Activated CD4-positive, alpha-beta T cell treated with anti-CD3 and anti-CD28 coated beads, Interleukin-2, amount 10 ng/mL, durations not matched to agents 24 days and 14 days (primary cell): ENCODE measurements at regions not wholly inside any gene's neighbourhood (a gene's known extent, or its start where the extent isn't known, plus 50 kb on each side); places are given as distances from the start of the nearest gene placed in this dataset.

ENCODE experiments used
- DNase-seq: peaks from one replicate; pipeline ENCODE4 v3.0.0; 2022
- H3K27ac Mint-ChIP-seq: one replicate; pipeline ENCODE4 v1.8.0; 2022; ENCODE audit warnings: mild to moderate bottlenecking, mixed read lengths
- H3K27me3 Mint-ChIP-seq: one replicate; pipeline ENCODE4 v1.8.0; 2022; ENCODE audit warnings: mixed read lengths
- H3K36me3 Mint-ChIP-seq: one replicate; pipeline ENCODE4 v1.8.0; 2022; ENCODE audit warnings: low read depth, mild to moderate bottlenecking, mixed read lengths
- H3K4me1 Mint-ChIP-seq: one replicate; pipeline ENCODE4 v1.8.0; 2021; ENCODE audit warnings: mixed read lengths
- H3K4me3 Mint-ChIP-seq: one replicate; pipeline ENCODE4 v1.8.0; 2022; ENCODE audit warnings: mild to moderate bottlenecking, moderate library complexity, mixed read lengths
- H3K9me3 Mint-ChIP-seq: one replicate; pipeline ENCODE4 v1.8.0; 2021; ENCODE audit warnings: mixed read lengths
- intact Hi-C: fragments of 100-400 bp; cut with micrococcal nuclease; formaldehyde crosslinking; loops from one replicate; pipeline ENCODE4 v1.15.1; 2023

GRCh38 chr15:39273717-39274411 is 307.0 kb upstream of the THBS1 start:
- intact Hi-C loops = no loop called here
- H3K27ac Mint-ChIP-seq = no peak overlapping the region
- H3K4me1 Mint-ChIP-seq = no peaks in the 10 kb centered on the region

DNA sequence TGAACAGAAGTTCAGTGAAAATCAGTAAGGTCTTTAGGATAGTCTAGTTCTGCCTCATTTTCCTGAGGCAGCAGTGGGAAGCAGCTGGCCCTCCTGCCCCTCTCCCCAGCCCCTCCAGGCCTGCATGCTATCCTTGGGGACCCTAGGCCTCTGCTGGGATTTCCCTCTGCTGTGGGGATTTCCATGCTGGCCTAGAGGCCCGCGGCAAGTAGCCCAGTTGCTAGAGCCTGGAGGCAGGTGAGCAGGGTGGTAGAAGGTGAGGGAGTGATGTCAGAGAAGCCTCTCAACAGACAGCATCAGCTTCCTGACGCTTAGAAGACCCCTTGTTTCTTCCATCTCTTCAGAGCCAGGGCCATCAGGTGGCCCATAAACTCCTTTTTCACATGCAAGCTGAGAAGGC is 305.8 kb upstream of the THBS1 start:
- intact Hi-C loops = no loop called here
- no peak for DNase-seq
- H3K4me3 Mint-ChIP-seq = no peak overlapping the region
- no peaks in the 10 kb centered on the region for H3K9me3 Mint-ChIP-seq
- no peaks in the 10 kb centered on the region for H3K36me3 Mint-ChIP-seq
- H3K4me1 Mint-ChIP-seq = no peaks in the 10 kb centered on the region
- no peak overlapping the region for H3K27ac Mint-ChIP-seq
- peaks cover under 1% of the 10 kb centered on the region for H3K27me3 Mint-ChIP-seq

More at GRCh38 chr15:39273717-39274411, 307.0 kb upstream of the THBS1 start:
- Mint-ChIP-seq H3K9me3 (no peaks in the 10 kb centered on the region), H3K27me3 (peaks cover 2% of the 10 kb centered on the region), H3K4me3 (no peak overlapping the region), H3K36me3 (no peaks in the 10 kb centered on the region)
- no peak for DNase-seq

DNA sequence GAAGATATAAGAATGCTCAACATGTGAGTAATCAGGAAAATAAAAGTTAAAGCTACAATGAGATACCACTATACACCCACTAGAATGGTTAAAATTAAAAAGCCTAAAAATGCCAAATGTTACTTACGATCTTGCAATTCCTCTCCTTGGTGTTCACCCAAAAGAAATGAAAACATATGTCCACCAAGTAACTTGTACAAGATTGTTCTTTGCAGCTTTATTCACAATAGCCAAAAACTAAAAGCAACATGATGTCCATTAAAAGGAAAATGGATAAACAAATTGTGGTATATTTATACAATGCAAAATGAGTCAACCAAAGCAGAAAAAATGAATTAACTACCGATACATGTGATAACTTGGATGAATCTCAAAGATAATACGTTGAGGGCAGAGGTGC is 301.6 kb upstream of the THBS1 start:
- H3K9me3 Mint-ChIP-seq = no peaks in the 10 kb centered on the region
- no peak overlapping the region for H3K27ac Mint-ChIP-seq
- H3K4me1 Mint-ChIP-seq = no peaks in the 10 kb centered on the region
- H3K27me3 Mint-ChIP-seq = peaks cover 6% of the 10 kb centered on the region
- no peaks in the 10 kb centered on the region for H3K36me3 Mint-ChIP-seq
- H3K4me3 Mint-ChIP-seq = no peak overlapping the region
- intact Hi-C loops = no loop called here
- no peak for DNase-seq

- Mint-ChIP-seq H3K9me3 (no peaks in the 10 kb centered on the region), H3K27me3 (peaks cover 15% of the 10 kb centered on the region), H3K27ac (no peak overlapping the region), H3K36me3 (no peaks in the 10 kb centered on the region), H3K4me3 (no peak overlapping the region), H3K4me1 (no peaks in the 10 kb centered on the region)
- intact Hi-C loops = no loop called here
- DNase-seq = no peak
Observed at GRCh38 chr15:39281094-39281493, 299.8 kb upstream of the THBS1 start.

DNA sequence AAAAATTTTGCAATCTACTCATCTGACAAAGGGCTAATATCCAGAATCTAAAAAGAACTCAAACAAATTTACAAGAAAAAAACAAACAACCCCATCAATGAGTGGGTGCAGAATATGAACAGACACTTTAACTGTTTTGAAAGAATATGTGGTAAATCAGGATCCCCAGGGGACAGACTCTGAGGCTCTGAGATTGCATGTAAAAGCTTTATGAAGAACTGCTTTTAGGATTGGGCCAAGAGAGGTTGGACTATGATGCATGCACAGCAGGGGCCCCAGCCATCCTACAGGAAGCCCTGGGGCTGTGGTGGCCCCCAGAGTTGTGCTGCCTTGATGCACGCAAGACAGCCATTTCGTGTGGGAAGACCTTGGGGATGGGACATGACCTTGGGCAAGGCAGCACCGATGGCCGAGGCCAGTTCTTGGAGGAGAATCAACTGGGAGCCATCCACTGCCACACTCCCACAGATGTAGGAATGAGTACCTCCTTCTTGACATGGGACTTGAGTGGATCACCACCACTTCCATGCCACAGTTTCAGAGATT is 298.1 kb upstream of the THBS1 start:
- H3K9me3 Mint-ChIP-seq = no peaks in the 10 kb centered on the region
- H3K36me3 Mint-ChIP-seq = no peaks in the 10 kb centered on the region
- no peak overlapping the region for H3K4me3 Mint-ChIP-seq
- H3K27me3 Mint-ChIP-seq = peaks cover 25% of the 10 kb centered on the region
- H3K4me1 Mint-ChIP-seq = no peaks in the 10 kb centered on the region
- H3K27ac Mint-ChIP-seq = no peak overlapping the region
- intact Hi-C loops = no loop called here
- no peak for DNase-seq

DNA sequence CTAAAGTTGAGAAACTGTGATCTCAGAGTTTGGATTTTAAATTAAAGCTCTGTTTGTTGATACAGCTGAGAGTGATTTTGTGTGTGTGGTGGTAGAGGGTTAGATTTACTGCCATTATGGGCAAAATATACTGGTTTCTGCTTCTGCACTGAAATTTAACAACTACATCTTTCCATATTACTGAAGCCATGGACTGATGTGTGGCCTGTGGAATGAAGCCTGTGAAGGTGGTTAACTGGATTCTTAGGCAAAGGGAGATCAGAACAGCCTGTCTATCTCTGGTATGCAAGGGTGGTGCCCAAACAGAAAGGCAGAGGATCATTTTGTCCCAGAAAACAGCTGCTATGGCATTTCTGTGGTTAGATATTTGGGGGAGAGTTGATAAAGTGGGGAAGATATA is 297.3 kb upstream of the THBS1 start:
- no peaks in the 10 kb centered on the region for H3K36me3 Mint-ChIP-seq
- intact Hi-C loops = no loop called here
- H3K27me3 Mint-ChIP-seq = peaks cover 27% of the 10 kb centered on the region
- H3K9me3 Mint-ChIP-seq = no peaks in the 10 kb centered on the region
- DNase-seq = no peak
- no peaks in the 10 kb centered on the region for H3K4me1 Mint-ChIP-seq
- H3K27ac Mint-ChIP-seq = no peak overlapping the region
- H3K4me3 Mint-ChIP-seq = no peak overlapping the region

GRCh38 chr15:39285071-39285470 is 295.8 kb upstream of the THBS1 start:
- H3K27ac Mint-ChIP-seq = no peak overlapping the region
- no peaks in the 10 kb centered on the region for H3K4me1 Mint-ChIP-seq
- no peaks in the 10 kb centered on the region for H3K36me3 Mint-ChIP-seq
- no peak overlapping the region for H3K4me3 Mint-ChIP-seq
- intact Hi-C loops = no loop called here
- no peaks in the 10 kb centered on the region for H3K9me3 Mint-ChIP-seq
- H3K27me3 Mint-ChIP-seq = peaks cover 27% of the 10 kb centered on the region
- DNase-seq = no peak

DNA sequence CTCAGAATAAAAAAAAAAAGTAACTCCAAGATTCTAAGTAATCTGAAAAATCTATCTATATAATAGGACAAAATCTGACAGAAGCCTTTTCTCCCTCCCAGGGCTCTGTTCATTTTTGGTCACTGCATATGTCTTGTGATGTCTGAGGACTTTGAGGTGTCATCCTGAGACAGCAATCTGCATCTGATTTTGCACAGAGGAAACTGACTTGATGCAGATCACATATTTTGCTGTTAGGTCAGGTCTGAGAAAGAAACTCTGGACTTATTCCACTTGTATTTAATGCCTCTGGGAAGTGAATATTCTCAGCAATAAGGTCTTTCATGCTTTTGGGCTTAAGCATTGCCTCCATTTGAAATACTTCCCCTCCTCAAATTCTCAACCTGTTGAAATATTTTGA is 295.2 kb upstream of the THBS1 start:
- intact Hi-C loops = no loop called here

DNA sequence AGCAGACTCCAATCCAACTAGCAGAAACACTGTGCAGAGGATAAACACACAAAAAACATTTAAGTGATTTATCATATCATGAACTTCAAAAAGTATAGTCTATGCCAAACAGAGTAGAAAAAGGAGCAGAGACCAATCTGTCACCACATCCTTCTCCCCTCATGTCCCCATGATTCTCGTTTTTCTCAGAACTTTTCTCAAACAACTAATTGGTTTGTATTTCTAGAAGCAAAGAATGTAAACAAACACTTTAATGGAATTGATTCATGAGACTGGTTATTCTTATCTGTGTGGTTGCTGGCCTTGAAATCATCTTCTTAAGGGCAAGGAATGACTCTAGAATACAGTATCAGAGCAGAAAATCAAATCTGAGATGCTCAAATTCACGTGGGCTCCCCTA is 294.2 kb upstream of the THBS1 start:
- Mint-ChIP-seq H3K36me3 (no peaks in the 10 kb centered on the region), H3K9me3 (no peaks in the 10 kb centered on the region), H3K4me1 (no peaks in the 10 kb centered on the region), H3K27me3 (peaks cover 27% of the 10 kb centered on the region), H3K27ac (no peak overlapping the region), H3K4me3 (no peak overlapping the region)
- intact Hi-C loops = no loop called here
- no peak for DNase-seq

More for the DNA sequence above, 295.2 kb upstream of the THBS1 start:
- Mint-ChIP-seq H3K4me1 (no peaks in the 10 kb centered on the region), H3K27me3 (peaks cover 27% of the 10 kb centered on the region), H3K36me3 (no peaks in the 10 kb centered on the region), H3K9me3 (no peaks in the 10 kb centered on the region), H3K4me3 (no peak overlapping the region), H3K27ac (no peak overlapping the region)
- no peak for DNase-seq

DNA sequence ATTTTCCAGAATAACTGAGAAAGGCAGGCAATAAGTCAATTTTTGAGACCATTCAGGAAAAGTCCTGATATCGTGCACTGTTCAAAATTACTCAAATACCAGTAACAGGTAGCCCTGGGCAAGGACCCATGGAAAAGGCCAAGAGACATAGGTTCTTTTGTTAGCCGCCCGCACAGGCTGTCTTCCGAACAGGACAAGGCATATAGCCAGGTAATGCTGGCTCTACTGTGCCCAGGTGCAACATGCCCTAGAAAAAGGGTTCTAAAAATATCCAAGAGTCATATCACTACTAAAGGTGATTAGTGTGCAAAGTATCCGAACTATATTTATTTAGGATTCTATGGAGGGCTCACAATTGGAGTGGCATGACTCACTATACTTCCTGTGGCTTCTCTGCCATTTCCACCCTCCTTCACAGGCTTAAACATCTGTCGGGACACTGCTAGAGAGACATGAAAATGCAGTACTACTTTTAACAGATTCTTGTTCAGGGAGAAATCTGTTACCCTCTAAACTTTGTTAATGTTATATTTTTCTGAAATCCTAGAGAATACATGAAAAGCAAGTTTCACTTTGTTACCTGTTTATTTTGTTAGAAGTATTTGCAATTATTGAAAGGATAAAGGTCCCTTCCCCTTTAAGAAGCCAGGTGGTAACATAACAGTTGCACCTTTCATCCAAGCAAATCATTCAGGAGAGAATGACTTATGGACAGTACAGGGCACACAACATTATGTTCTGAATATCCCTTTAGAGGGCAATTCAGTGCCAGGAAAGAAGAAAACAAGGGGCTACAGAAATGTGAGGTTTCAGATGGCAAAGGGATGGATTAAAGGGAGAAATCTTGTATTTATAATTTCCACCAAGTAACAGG is 293.3 kb upstream of the THBS1 start:
- Mint-ChIP-seq H3K9me3 (peaks cover 3% of the 10 kb centered on the region), H3K27me3 (peaks cover 30% of the 10 kb centered on the region), H3K4me1 (no peaks in the 10 kb centered on the region), H3K36me3 (no peaks in the 10 kb centered on the region), H3K4me3 (no peak overlapping the region), H3K27ac (no peak overlapping the region)
- DNase-seq = no peak
- intact Hi-C loops = no loop called here

- intact Hi-C loops = no loop called here
Observed at GRCh38 chr15:39290711-39291435, 290.0 kb upstream of the THBS1 start.

DNA sequence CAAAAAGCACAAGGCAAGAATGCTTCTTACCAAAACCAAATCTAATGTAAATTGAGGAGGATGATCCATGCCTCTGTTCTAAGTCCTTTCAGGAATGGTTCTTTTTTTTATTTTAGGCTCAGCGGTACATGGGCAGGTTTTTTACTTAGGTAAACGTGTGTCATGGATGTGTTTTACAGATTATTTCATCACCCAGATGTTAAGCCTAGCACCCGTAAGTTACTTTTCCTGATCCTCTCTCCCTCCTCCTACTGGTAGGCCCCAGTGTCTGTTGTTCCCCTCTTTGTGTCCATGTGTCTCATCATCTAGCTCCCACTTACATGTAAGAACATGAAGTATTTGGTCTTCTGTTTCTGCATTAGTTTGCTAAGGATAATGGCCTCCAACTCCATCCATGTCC is 289.2 kb upstream of the THBS1 start:
- DNase-seq = no peak
- no peaks in the 10 kb centered on the region for H3K4me1 Mint-ChIP-seq
- intact Hi-C loops = no loop called here
- peaks cover 5% of the 10 kb centered on the region for H3K9me3 Mint-ChIP-seq
- H3K27ac Mint-ChIP-seq = no peak overlapping the region
- H3K4me3 Mint-ChIP-seq = no peak overlapping the region
- no peaks in the 10 kb centered on the region for H3K36me3 Mint-ChIP-seq
- peaks cover 13% of the 10 kb centered on the region for H3K27me3 Mint-ChIP-seq

More at GRCh38 chr15:39290711-39291435, 290.0 kb upstream of the THBS1 start:
- no peaks in the 10 kb centered on the region for H3K36me3 Mint-ChIP-seq
- H3K27me3 Mint-ChIP-seq = peaks cover 20% of the 10 kb centered on the region
- no peak for DNase-seq
- peaks cover 5% of the 10 kb centered on the region for H3K9me3 Mint-ChIP-seq
- H3K4me1 Mint-ChIP-seq = no peaks in the 10 kb centered on the region
- H3K4me3 Mint-ChIP-seq = no peak overlapping the region
- no peak overlapping the region for H3K27ac Mint-ChIP-seq

DNA sequence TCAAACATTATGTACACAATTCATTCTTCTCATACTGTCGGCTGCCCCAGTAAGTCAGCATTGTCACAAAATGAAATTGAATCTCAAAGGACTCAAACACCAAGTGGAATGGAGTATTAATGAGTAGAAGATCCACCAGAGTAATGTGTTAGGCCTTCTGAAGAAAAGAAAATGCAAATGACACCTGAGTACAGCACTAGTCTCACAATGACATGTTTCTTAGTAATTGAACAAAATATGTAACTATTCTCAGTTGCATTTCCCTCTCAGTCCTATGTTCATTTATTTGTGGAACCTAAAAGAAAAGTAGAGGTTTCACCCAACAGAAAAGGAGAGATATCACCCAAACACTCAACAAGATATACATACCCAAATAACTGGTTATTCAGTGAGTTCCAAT is 283.9 kb upstream of the THBS1 start:
- Mint-ChIP-seq H3K4me3 (no peak overlapping the region), H3K27me3 (peaks cover 19% of the 10 kb centered on the region), H3K27ac (no peak overlapping the region), H3K4me1 (no peaks in the 10 kb centered on the region), H3K36me3 (no peaks in the 10 kb centered on the region), H3K9me3 (peaks cover 5% of the 10 kb centered on the region)
- no peak for DNase-seq
- intact Hi-C loops = no loop called here
